Adrenal gland (tissue), 9 donors: ENCODE measurements at regions not wholly inside any gene's neighbourhood (a gene's known extent, or its start where the extent isn't known, plus 50 kb on each side); places are given as distances from the start of the nearest gene placed in this dataset.

ENCODE experiments used
- DNase-seq, 7 donors: peaks; one replicate each; pipeline ENCODE4 v3.0.0-alpha.2; 2019 to 2020
- H3K27ac ChIP-seq, 5 donors: fragments of 200-600 bp; sonication (generic) in 4 of 5; 1 replicate in 3 of 5; 2 replicates in 2 of 5; pipeline versions ENCODE4 v1.5.1 to v1.8.0; 2016 to 2020; ENCODE audit warnings: mild to moderate bottlenecking in 1 of 5
- H3K27me3 ChIP-seq: fragments of 200-600 bp; 2 replicates; pipeline ENCODE4 v1.8.0; 2021
- H3K36me3 ChIP-seq, 2 donors: fragments of 200-600 bp; replicated peaks in 1 of 2; 1 replicate in 1 of 2; 2 replicates in 1 of 2; pipeline versions ENCODE4 v1.5.1 to v1.8.0; 2018 to 2022
- H3K4me1 ChIP-seq, 2 donors: fragments of 200-600 bp; replicated peaks in 1 of 2; 1 replicate in 1 of 2; 2 replicates in 1 of 2; pipeline versions ENCODE4 v1.5.1 to v1.8.0; 2018 to 2021
- H3K4me3 ChIP-seq, 4 donors: fragments of 200-600 bp; sonication (generic) in 3 of 4; one replicate each; pipeline ENCODE4 v1.5.1; 2016 to 2018
- H3K9me3 ChIP-seq, 3 donors: fragments of 200-600 bp; sonication (generic) in 1 of 3; replicated peaks in 1 of 3; 1 replicate in 2 of 3; 2 replicates in 1 of 3; pipeline versions ENCODE4 v1.5.1 to v1.8.0; 2016 to 2021
- POLR2A ChIP-seq, 2 donors: fragments of 450-650 bp; IDR thresholded peaks; one replicate each; pipeline ENCODE4 v1.6.1; 2017; ENCODE audit warnings: antibody characterized with exemption in 2 of 2, mild to moderate bottlenecking in 2 of 2, moderate library complexity in 1 of 2
- WGBS, 4 donors: extraction: QIAGEN DNeasy Blood & Tissue Kit in 2 of 4; methylation state at CpG; one replicate each; pipeline versions ENCODE4 v1.1.5 to v1.1.7; 2013 to 2017; 5-methylcytosine and 5-hydroxymethylcytosine counted together
- intact Hi-C, 2 donors: fragments of 100-400 bp; cut with DNase I; formaldehyde crosslinking; loops; one replicate each; pipeline versions ENCODE4 v1.14.1 to v1.15.0; 2022 to 2023
- TF ChIP-seq, protein P1 (sequence below), 6 experiments: fragments of 450-650 bp in 4 of 6; fragments of 200-600 bp in 2 of 6; sonication (generic) in 1 of 6; IDR thresholded peaks; 1 replicate in 5 of 6; 2 replicates in 1 of 6; pipeline versions ENCODE4 v1.5.1 to v1.8.0; 2016 to 2021; ENCODE audit warnings: antibody characterized with exemption in 6 of 6, mild to moderate bottlenecking in 2 of 6, moderate library complexity in 1 of 6
- donor health status: healthy with polysubstance abuse.
- donor health status: Bipolar disorder and iron deficiency.
- donor health status: DM: yes; HTN: yes; CAD: no.
- donor health status: DM: no; HTN: no; CAD: no.
- donor health status: DM: no; HTN: no; CAD: no.

DNA sequence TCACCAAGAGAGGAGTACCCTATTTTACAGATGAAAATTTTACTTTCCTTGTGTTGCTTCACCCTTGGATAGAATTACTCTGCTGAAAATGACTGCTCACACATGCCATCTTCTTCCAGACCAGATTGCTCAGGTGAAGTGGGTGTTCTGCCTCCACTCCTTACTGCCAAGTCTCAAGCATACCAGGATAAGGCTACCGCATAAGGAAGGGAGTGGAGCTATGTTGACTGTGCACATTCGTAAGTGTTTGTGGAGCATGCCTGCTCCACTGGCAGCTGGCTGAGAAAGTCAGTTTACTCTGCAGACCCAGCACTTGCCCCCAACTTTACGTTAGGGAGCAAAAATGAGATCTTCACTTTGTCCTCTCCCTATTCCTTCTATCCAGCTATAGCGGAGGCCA lies 405.0 kb upstream of the DDX18 start:
- H3K36me3 ChIP-seq: no peaks in the 10 kb centered on the region
- 78 to 91% (median 87%) methylated on average over 4 of the region's 4 CpGs for WGBS, 4 donors
- intact Hi-C loops: no loop called here
- TF ChIP-seq POLR2A (IDR thresholded peaks at IDR 0.05): no peak
- TF ChIP-seq, protein P1, sequence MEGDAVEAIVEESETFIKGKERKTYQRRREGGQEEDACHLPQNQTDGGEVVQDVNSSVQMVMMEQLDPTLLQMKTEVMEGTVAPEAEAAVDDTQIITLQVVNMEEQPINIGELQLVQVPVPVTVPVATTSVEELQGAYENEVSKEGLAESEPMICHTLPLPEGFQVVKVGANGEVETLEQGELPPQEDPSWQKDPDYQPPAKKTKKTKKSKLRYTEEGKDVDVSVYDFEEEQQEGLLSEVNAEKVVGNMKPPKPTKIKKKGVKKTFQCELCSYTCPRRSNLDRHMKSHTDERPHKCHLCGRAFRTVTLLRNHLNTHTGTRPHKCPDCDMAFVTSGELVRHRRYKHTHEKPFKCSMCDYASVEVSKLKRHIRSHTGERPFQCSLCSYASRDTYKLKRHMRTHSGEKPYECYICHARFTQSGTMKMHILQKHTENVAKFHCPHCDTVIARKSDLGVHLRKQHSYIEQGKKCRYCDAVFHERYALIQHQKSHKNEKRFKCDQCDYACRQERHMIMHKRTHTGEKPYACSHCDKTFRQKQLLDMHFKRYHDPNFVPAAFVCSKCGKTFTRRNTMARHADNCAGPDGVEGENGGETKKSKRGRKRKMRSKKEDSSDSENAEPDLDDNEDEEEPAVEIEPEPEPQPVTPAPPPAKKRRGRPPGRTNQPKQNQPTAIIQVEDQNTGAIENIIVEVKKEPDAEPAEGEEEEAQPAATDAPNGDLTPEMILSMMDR (IDR thresholded peaks at IDR 0.05): no peak
- H3K4me3 ChIP-seq: no peak overlapping the region
- H3K9me3 ChIP-seq: no peaks in the 10 kb centered on the region
- no peaks in the 10 kb centered on the region for H3K27me3 ChIP-seq
- DNase-seq: no peak
- no peaks in the 10 kb centered on the region for H3K4me1 ChIP-seq
- H3K27ac ChIP-seq: no peak overlapping the region

DNA sequence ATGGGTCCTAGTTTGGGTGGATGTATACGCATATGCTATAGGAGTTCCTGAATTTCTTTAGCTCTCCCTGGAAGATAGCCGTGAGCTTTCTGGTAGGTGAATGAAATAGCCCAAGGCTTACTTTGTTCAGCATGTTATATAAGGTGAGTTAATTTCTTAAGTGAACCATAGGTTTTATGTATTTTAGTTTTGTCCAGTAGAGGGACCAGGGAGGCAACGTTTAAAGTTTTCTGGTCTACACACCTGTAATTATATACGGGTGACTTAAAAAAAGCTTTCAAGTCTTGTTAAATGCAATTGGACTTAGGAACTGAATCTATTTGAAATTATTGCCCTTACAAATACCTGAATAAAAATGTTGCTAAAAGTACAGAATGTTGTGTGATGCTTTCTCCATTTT lies 402.5 kb upstream of the DDX18 start:
- no peak for DNase-seq
- H3K36me3 ChIP-seq: no peaks in the 10 kb centered on the region
- no peak for TF ChIP-seq POLR2A (IDR thresholded peaks at IDR 0.05)
- TF ChIP-seq, protein P1 (IDR thresholded peaks at IDR 0.05): no peak
- no peaks in the 10 kb centered on the region for H3K9me3 ChIP-seq
- H3K4me1 ChIP-seq: no peaks in the 10 kb centered on the region
- H3K27me3 ChIP-seq: no peaks in the 10 kb centered on the region
- H3K4me3 ChIP-seq: no peak overlapping the region
- 38 to 47% (median 42%) methylated on average over 4 of the region's 4 CpGs for WGBS, 4 donors
- no peak overlapping the region for H3K27ac ChIP-seq
- intact Hi-C loops: no loop called here

DNA sequence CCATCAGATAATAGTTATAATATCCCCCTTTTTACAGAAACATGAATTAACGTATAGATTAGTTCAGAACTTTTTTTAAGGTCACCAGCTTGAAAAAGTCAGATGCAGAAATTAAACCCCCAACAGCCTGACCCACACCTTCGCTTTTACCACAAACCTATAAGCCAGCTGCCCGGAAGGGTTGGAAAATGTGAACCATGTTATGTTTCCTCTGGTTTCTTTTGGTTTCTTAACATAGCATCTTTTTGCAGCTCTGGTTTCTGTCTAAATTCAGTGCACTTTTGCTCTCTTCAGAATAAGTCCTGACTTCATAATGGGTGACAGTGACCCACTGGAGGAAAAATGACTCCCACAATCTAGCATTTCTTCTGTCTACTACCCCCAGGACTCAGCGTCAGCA lies 381.7 kb upstream of the DDX18 start:
- Histone ChIP-seq H3K36me3 (no peaks in the 10 kb centered on the region), H3K4me1 (no peaks in the 10 kb centered on the region), H3K4me3 (no peak overlapping the region), H3K27ac (no peak overlapping the region), H3K9me3 (no peaks in the 10 kb centered on the region), H3K27me3 (no peaks in the 10 kb centered on the region)
- no peak for DNase-seq
- WGBS, 4 donors: 73 to 87% (median 79%) methylated on average over 4 of the region's 4 CpGs
- no peak for TF ChIP-seq POLR2A (IDR thresholded peaks at IDR 0.05)
- TF ChIP-seq, protein P1 (IDR thresholded peaks at IDR 0.05): no peak
- intact Hi-C loops: no loop called here

DNA sequence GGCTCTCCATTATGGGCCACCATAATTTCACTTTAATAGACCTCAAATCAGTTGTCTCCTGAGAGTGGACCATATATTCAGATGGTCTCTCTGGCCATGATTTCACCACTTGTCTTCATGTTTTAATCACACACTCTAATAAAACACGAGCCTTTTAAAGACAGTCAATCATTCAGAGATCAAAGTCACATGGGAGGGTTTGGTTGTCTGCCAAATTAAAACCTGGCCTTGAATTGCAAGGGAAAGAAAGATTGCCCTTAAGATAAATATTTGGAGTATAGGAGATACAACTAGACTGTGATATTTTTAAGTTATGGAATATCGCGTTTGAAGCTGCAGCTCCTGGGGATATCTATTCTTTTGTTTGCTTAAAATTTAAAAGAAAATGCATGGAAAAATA lies 377.8 kb upstream of the DDX18 start:
- TF ChIP-seq POLR2A (IDR thresholded peaks at IDR 0.05): no peak
- TF ChIP-seq, protein P1 (IDR thresholded peaks at IDR 0.05): no peak
- Histone ChIP-seq H3K4me1 (no peaks in the 10 kb centered on the region), H3K4me3 (no peak overlapping the region), H3K27me3 (no peaks in the 10 kb centered on the region), H3K27ac (no peak overlapping the region), H3K9me3 (no peaks in the 10 kb centered on the region), H3K36me3 (no peaks in the 10 kb centered on the region)
- WGBS, 4 donors: 26 to 30% (median 28%) methylated on average over 3 of the region's 3 CpGs
- peak; percentile 19 to 52 (median 32) for DNase-seq
- intact Hi-C loops: no loop called here
